B cell (primary cell): ENCODE measurements at regions not wholly inside any gene's neighbourhood (a gene's known extent, or its start where the extent isn't known, plus 50 kb on each side); places are given as distances from the start of the nearest gene placed in this dataset.

Experiments
- ATAC-seq: fragments of 200-7000 bp; cut with Tn5 transposase; one replicate; pipeline ENCODE4 v1.10.0; 2021; ENCODE audit warnings: low read depth, mild to moderate bottlenecking, moderate number of reproducible peaks, moderate library complexity
- CTCF ChIA-PET: fragments of 350-600 bp; sonication (Branson Sonifier 250); formaldehyde crosslinking; loops from one replicate; lab custom pipeline; 2021; ENCODE audit warnings: antibody characterized with exemption, inconsistent platforms; lab: Charles Lee
- POLR2A ChIA-PET: fragments of 350-600 bp; sonication (Branson Sonifier 250); formaldehyde crosslinking; loops from one replicate; lab custom pipeline; 2021; ENCODE audit warnings: antibody characterized with exemption; lab: Charles Lee
- DNase-seq: peaks from one replicate; pipeline ENCODE4 v3.0.0; 2013
- H2AFZ ChIP-seq: 2 replicates; pipeline ENCODE4 v1.6.1; 2012; ENCODE audit warnings: mild to moderate bottlenecking, low read depth, low read length; ENCODE audit not compliant: insufficient read depth, poor library complexity, severe bottlenecking
- H3K27ac ChIP-seq, 2 donors: 1 replicate in 1 of 2; 2 replicates in 1 of 2; pipeline ENCODE4 v1.5.1; 2012 to 2013; ENCODE audit warnings: low read length in 2 of 2, mild to moderate bottlenecking in 2 of 2, moderate library complexity in 1 of 2
- H3K27me3 ChIP-seq, 4 experiments: fragments of 200-600 bp in 1 of 4; sonication (generic) in 1 of 4; replicated peaks in 1 of 4; 1 replicate in 2 of 4; 2 replicates in 2 of 4; pipeline versions ENCODE4 v1.6.1 to v1.7.0; 2013 to 2016; ENCODE audit warnings: low read length in 3 of 4, mild to moderate bottlenecking in 2 of 4, mixed read lengths in 1 of 4, moderate library complexity in 1 of 4; ENCODE audit not compliant: insufficient read depth in 4 of 4, control insufficient read depth in 3 of 4; ENCODE audit errors: control extremely low read depth in 1 of 4
- H3K36me3 ChIP-seq, 2 experiments: replicated peaks in 1 of 2; 1 replicate in 1 of 2; 2 replicates in 1 of 2; pipeline versions ENCODE4 v1.6.1 to v1.7.1; 2013; ENCODE audit warnings: low read length in 1 of 2; ENCODE audit not compliant: insufficient read depth in 2 of 2, control insufficient read depth in 1 of 2; ENCODE audit errors: control extremely low read depth in 1 of 2, extremely low read depth in 1 of 2
- H3K4me1 ChIP-seq, 2 donors: fragments of 200-600 bp in 1 of 2; sonication (generic) in 1 of 2; 1 replicate in 1 of 2; 2 replicates in 1 of 2; pipeline versions ENCODE4 v1.5.1 to v1.6.1; 2013 to 2017; ENCODE audit warnings: low read length in 2 of 2; ENCODE audit not compliant: control insufficient read depth in 2 of 2, insufficient read depth in 2 of 2
- H3K4me2 ChIP-seq: replicated peaks from 2 replicates; pipeline ENCODE3; 2012; ENCODE audit warnings: mild to moderate bottlenecking, low read depth, low read length; ENCODE audit not compliant: poor library complexity, severe bottlenecking
- H3K4me3 ChIP-seq, 5 experiments: fragments of 200-600 bp in 1 of 5; sonication (generic) in 1 of 5; 1 replicate in 3 of 5; 2 replicates in 2 of 5; pipeline versions ENCODE4 v1.5.1 to v1.7.0; 2011 to 2016; ENCODE audit warnings: low read length in 4 of 5, mild to moderate bottlenecking in 4 of 5, low read depth in 2 of 5, control low read depth in 1 of 5, moderate library complexity in 1 of 5; ENCODE audit not compliant: insufficient read depth in 1 of 5; ENCODE audit errors: control extremely low read depth in 1 of 5, extremely low read depth in 1 of 5
- H3K79me2 ChIP-seq: fragments of 200-600 bp; sonication (generic); one replicate; pipeline ENCODE4 v1.6.0; 2016; ENCODE audit warnings: low read length; ENCODE audit not compliant: control insufficient read depth, insufficient read depth
- H3K9ac ChIP-seq: fragments of 200-600 bp; sonication (generic); 2 replicates; pipeline ENCODE4 v1.6.1; 2017; ENCODE audit warnings: mild to moderate bottlenecking, low read length, moderate library complexity
- H3K9me3 ChIP-seq, 3 donors: one replicate each; pipeline versions ENCODE4 v1.6.1 to v1.7.1; 2013; ENCODE audit warnings: low read length in 2 of 3; ENCODE audit not compliant: control insufficient read depth in 2 of 3, insufficient read depth in 1 of 3; ENCODE audit errors: control extremely low read depth in 1 of 3
- H4K20me1 ChIP-seq: 2 replicates; pipeline ENCODE4 v1.6.0; 2012; ENCODE audit warnings: mild to moderate bottlenecking, low read length; ENCODE audit not compliant: insufficient read depth, control insufficient read depth, poor library complexity, severe bottlenecking
- H3K27ac Mint-ChIP-seq: one replicate; pipeline ENCODE4 v1.8.0; 2021; ENCODE audit warnings: mixed read lengths
- H3K27me3 Mint-ChIP-seq: one replicate; pipeline ENCODE4 v1.8.0; 2021; ENCODE audit warnings: mixed read lengths
- H3K4me1 Mint-ChIP-seq: one replicate; pipeline ENCODE4 v1.8.0; 2021; ENCODE audit warnings: mixed read lengths
- H3K4me3 Mint-ChIP-seq: one replicate; pipeline ENCODE4 v1.8.0; 2021; ENCODE audit warnings: mixed read lengths
- H3K9me3 Mint-ChIP-seq: one replicate; pipeline ENCODE4 v1.8.0; 2022; ENCODE audit warnings: mixed read lengths; ENCODE audit not compliant: insufficient read depth
- CTCF ChIP-seq: fragments of 200-600 bp; IDR thresholded peaks from one replicate; pipeline ENCODE4 v1.8.0; 2022; ENCODE audit warnings: antibody characterized with exemption, mild to moderate bottlenecking
- EZH2 ChIP-seq: IDR thresholded peaks from 2 replicates; pipeline ENCODE4 v1.6.1; 2012; ENCODE audit warnings: borderline replicate concordance, low read depth, mild to moderate bottlenecking, moderate library complexity, low read length; ENCODE audit not compliant: insufficient read depth, poor library complexity, severe bottlenecking
- WGBS: methylation state at CpG from one replicate; pipeline ENCODE4 v1.1.5; 2013; ENCODE audit warnings: missing lambda C conversion rate; ENCODE audit not compliant: insufficient coverage; 5-methylcytosine and 5-hydroxymethylcytosine counted together
- intact Hi-C: fragments of 100-400 bp; cut with micrococcal nuclease; formaldehyde crosslinking; loops from one replicate; pipeline ENCODE4 v1.10.0; 2022

GRCh38 chr17:27990100-27990499 is 52.4 kb upstream of the NLK start:
- no peaks in the 10 kb centered on the region for H4K20me1 ChIP-seq
- H3K9me3 ChIP-seq, result no peaks in the 10 kb centered on the region
- H2AFZ ChIP-seq, result no peak overlapping the region
- no peaks in the 10 kb centered on the region for H3K79me2 ChIP-seq
- peaks cover 2 to 7% of the 10 kb centered on the region in 2 donors for H3K4me1 ChIP-seq
- Mint-ChIP-seq H3K4me1 (peaks cover 9% of the 10 kb centered on the region), H3K27ac (no peak overlapping the region), H3K9me3 (no peaks in the 10 kb centered on the region), H3K27me3 (peaks cover 11% of the 10 kb centered on the region), H3K4me3 (no peak overlapping the region)
- no peaks in the 10 kb centered on the region for H3K36me3 ChIP-seq
- 100% methylated on average over 1 of the region's 2 CpGs for WGBS
- no peak overlapping the region for H3K4me3 ChIP-seq
- no peak overlapping the region for H3K9ac ChIP-seq
- TF ChIP-seq EZH2, result no peak
- TF ChIP-seq CTCF, result no peak
- POLR2A ChIA-PET, result no interaction called here
- no peak overlapping the region for H3K4me2 ChIP-seq
- DNase-seq (no peak), ATAC-seq (no peak)
- no peak overlapping the region for H3K27ac ChIP-seq
- CTCF ChIA-PET, result no interaction called here
- peaks cover 0 to 16% (median 5%) of the 10 kb centered on the region in 4 experiments for H3K27me3 ChIP-seq
- intact Hi-C loops, result no loop called here

- Mint-ChIP-seq H3K27ac (no peak overlapping the region), H3K4me3 (no peak overlapping the region), H3K27me3 (peaks cover 17% of the 10 kb centered on the region), H3K9me3 (no peaks in the 10 kb centered on the region), H3K4me1 (peaks cover under 1% of the 10 kb centered on the region)
- ATAC-seq (no peak), DNase-seq (no peak)
- no peaks in the 10 kb centered on the region for H3K36me3 ChIP-seq
- no peak overlapping the region for H3K4me2 ChIP-seq
- H3K79me2 ChIP-seq, result no peaks in the 10 kb centered on the region
- TF ChIP-seq EZH2 (no peak), CTCF (no peak)
- 90% methylated on average over 5 of the region's 5 CpGs for WGBS
- POLR2A ChIA-PET, result no interaction called here
- H3K27me3 ChIP-seq, result peaks cover 0 to 16% (median 7%) of the 10 kb centered on the region in 4 experiments
- H3K27ac ChIP-seq, result no peak overlapping the region
- H3K9me3 ChIP-seq, result no peaks in the 10 kb centered on the region
- intact Hi-C loops, result no loop called here
- no peaks in the 10 kb centered on the region for H3K4me1 ChIP-seq
- no peaks in the 10 kb centered on the region for H4K20me1 ChIP-seq
- CTCF ChIA-PET, result no interaction called here
- no peak overlapping the region for H2AFZ ChIP-seq
- H3K9ac ChIP-seq, result no peak overlapping the region
- H3K4me3 ChIP-seq, result no peak overlapping the region
Observed at GRCh38 chr17:27990979-27991378, 51.5 kb upstream of the NLK start.
